K562 (cell line): ENCODE measurements at regions not wholly inside any gene's neighbourhood (a gene's known extent, or its start where the extent isn't known, plus 50 kb on each side); places are given as distances from the start of the nearest gene placed in this dataset.

Source experiments
- ATAC-seq: fragments of 200-7000 bp; cut with Tn5 transposase; 3 replicates; pipeline ENCODE4 v1.9.1; 2020; ENCODE audit warnings: moderate library complexity
- BruUV-seq: library from RNA; stranded (reverse); fragments of 400-500 nt; replicated peaks from 2 replicates; lab custom pipeline; 2021; lab: Mats Ljungman, UMichigan
- CTCF ChIA-PET: fragments of 300-600 bp; formaldehyde crosslinking; extraction: SDS; loops from one replicate; lab custom pipeline; 2021; ENCODE audit warnings: low intra/inter-chr PET ratio; lab: Yijun Ruan, JAX
- POLR2A ChIA-PET: fragments of 300-600, 350-650 bp; sonication (Branson Sonifier 250); formaldehyde crosslinking; extraction: SDS; loops from one replicate; lab custom pipeline; 2021; ENCODE audit warnings: antibody characterized with exemption, inconsistent platforms; lab: Yijun Ruan, JAX
- DNase-seq, 4 experiments: peaks; one replicate each; pipeline versions ENCODE4 v3.0.0 to v3.0.0-alpha.2; 2011 to 2018; ENCODE audit warnings: low spot score in 3 of 4, mixed read lengths in 3 of 4; ENCODE audit errors: extremely low read depth in 1 of 4
- FAIRE-seq: peaks from 2 replicates; lab custom pipeline; 2011; peaks lifted over from hg19 to GRCh38; lab: Jason Lieb, UNC
- H2AFZ ChIP-seq: 2 replicates; pipeline ENCODE4 v1.6.0; 2011; ENCODE audit warnings: low read depth, low read length, control low read depth, inconsistent platforms
- H3K27ac ChIP-seq: fragments of 200-600 bp; 3 replicates; pipeline ENCODE4 v1.8.0; 2011; ENCODE audit warnings: low read depth, mild to moderate bottlenecking, control low read depth, inconsistent platforms, low read length, moderate library complexity, mixed read lengths; ENCODE audit errors: extremely low read depth
- H3K27me3 ChIP-seq, 2 experiments: fragments of 300-600 bp in 1 of 2; 2 replicates in 1 of 2; 3 replicates in 1 of 2; pipeline versions ENCODE4 v1.6.0 to v1.8.0; 2011; ENCODE audit warnings: inconsistent platforms in 2 of 2, low read length in 2 of 2, mild to moderate bottlenecking in 1 of 2, mixed read lengths in 1 of 2, moderate library complexity in 1 of 2; ENCODE audit not compliant: control insufficient read depth in 2 of 2, insufficient read depth in 2 of 2
- H3K36me3 ChIP-seq: fragments of 300-600 bp; 3 replicates; pipeline ENCODE4 v1.8.0; 2011; ENCODE audit warnings: mild to moderate bottlenecking, low read length, inconsistent platforms; ENCODE audit not compliant: control insufficient read depth, insufficient read depth
- H3K4me1 ChIP-seq, 2 experiments: fragments of 200-600 bp in 1 of 2; replicated peaks in 1 of 2; 2 replicates in 1 of 2; 3 replicates in 1 of 2; pipeline versions ENCODE4 v1.5.1 to v1.8.0; 2011; ENCODE audit warnings: inconsistent platforms in 2 of 2, low read length in 2 of 2, mild to moderate bottlenecking in 1 of 2, mixed read lengths in 1 of 2, moderate library complexity in 1 of 2; ENCODE audit not compliant: control insufficient read depth in 2 of 2, insufficient read depth in 2 of 2
- H3K4me2 ChIP-seq: 2 replicates; pipeline ENCODE4 v1.6.1; 2011; ENCODE audit warnings: low read length, control low read depth, inconsistent platforms, mixed read lengths; ENCODE audit not compliant: insufficient read depth
- H3K4me3 ChIP-seq: fragments of 200-600 bp; sonication (generic), shearing (Covaris generic); 2 replicates; pipeline ENCODE4 v1.5.1; 2016; ENCODE audit warnings: control low read depth, inconsistent platforms
- H3K79me2 ChIP-seq: fragments of 200-600 bp; 3 replicates; pipeline ENCODE4 v1.8.0; 2011; ENCODE audit warnings: low read length, inconsistent platforms; ENCODE audit not compliant: control insufficient read depth, insufficient read depth
- H3K9ac ChIP-seq, 2 experiments: 2 replicates each; pipeline versions ENCODE4 v1.6.0 to v1.6.1; 2011; ENCODE audit warnings: low read depth in 2 of 2, low read length in 2 of 2, control low read depth in 1 of 2, inconsistent platforms in 1 of 2, mild to moderate bottlenecking in 1 of 2, mixed read lengths in 1 of 2; ENCODE audit not compliant: insufficient read depth in 1 of 2
- H3K9me1 ChIP-seq: one replicate; pipeline ENCODE4 v1.6.0; 2011; ENCODE audit warnings: inconsistent platforms, mild to moderate bottlenecking, low read length, moderate library complexity; ENCODE audit not compliant: control insufficient read depth, insufficient read depth
- H3K9me3 ChIP-seq: replicated peaks from 2 replicates; pipeline ENCODE4 v1.5.1; 2011; ENCODE audit warnings: low read depth, low read length, inconsistent platforms; ENCODE audit not compliant: control insufficient read depth, insufficient read depth
- H4K20me1 ChIP-seq: replicated peaks from 2 replicates; pipeline ENCODE4 v1.6.1; 2011; ENCODE audit warnings: low read length, inconsistent platforms, mixed read lengths; ENCODE audit not compliant: control insufficient read depth, insufficient read depth
- ATF7 ChIP-seq: fragments of 450-650 bp; IDR thresholded peaks from 2 replicates; pipeline ENCODE4 v1.7.1; 2014; ENCODE audit warnings: mild to moderate bottlenecking, moderate library complexity
- BHLHE40 ChIP-seq: IDR thresholded peaks from 2 replicates; pipeline ENCODE4 v1.6.1; 2011; ENCODE audit warnings: low read length, improper control_type of control experiment
- ELK1 ChIP-seq: sonication (generic); formaldehyde crosslinking; IDR thresholded peaks from 2 replicates; pipeline ENCODE4 v1.8.1; 2022; ENCODE audit warnings: missing genetic modification reagents
- POLR3A ChIP-seq: IDR thresholded peaks from 2 replicates; pipeline ENCODE4 v1.6.1; 2011; ENCODE audit warnings: borderline replicate concordance, mild to moderate bottlenecking, moderate library complexity; ENCODE audit not compliant: insufficient read length, insufficient read depth; ENCODE audit errors: extremely low read depth
- ZBTB8A ChIP-seq: fragments of 450-650 bp; IDR thresholded peaks from 2 replicates; pipeline ENCODE4 v1.6.1; 2018; ENCODE audit warnings: mild to moderate bottlenecking, moderate library complexity; ENCODE audit not compliant: partially characterized antibody
- ZNF449 ChIP-seq: fragments of 250-450 bp; sonication (Bioruptor Pico); IDR thresholded peaks from 2 replicates; pipeline ENCODE4 v1.8.0; 2022; ENCODE audit warnings: moderate library complexity, mild to moderate bottlenecking, inconsistent platforms
- WGBS: fragments of 100-300 bp; shearing (Covaris generic); methylation state at CpG from one replicate; pipeline ENCODE4 v1.1.6; 2016; ENCODE audit warnings: low coverage, mixed read lengths; ENCODE audit not compliant: insufficient coverage; ENCODE audit errors: missing lambda C conversion rate; 5-methylcytosine and 5-hydroxymethylcytosine counted together
- in situ Hi-C: fragments of 300-500 bp; cut with MboI; formaldehyde crosslinking; loops from 4 replicates; pipeline ENCODE4 v1.15.0; 2018; ENCODE audit warnings: inconsistent platforms, mixed read lengths
- intact Hi-C: fragments of 100-400 bp; cut with micrococcal nuclease; formaldehyde crosslinking; loops from 2 replicates; pipeline ENCODE4 v1.14.2; 2022

GRCh38 chr9:90127923-90128322 is 514.7 kb downstream of the DIRAS2 start:
- Histone ChIP-seq H2AFZ (no peak overlapping the region), H3K79me2 (no peaks in the 10 kb centered on the region), H4K20me1 (no peaks in the 10 kb centered on the region), H3K9me1 (no peaks in the 10 kb centered on the region), H3K9ac (no peak overlapping the region), H3K4me2 (no peak overlapping the region), H3K36me3 (no peaks in the 10 kb centered on the region), H3K27me3 (no peaks in the 10 kb centered on the region), H3K27ac (no peak overlapping the region)
- CTCF ChIA-PET, result no interaction called here
- ATAC-seq (no peak), FAIRE-seq (no peak)
- intact Hi-C loops (no loop called here), in situ Hi-C loops (loop anchor here (25.0 kb wide), 1 partner anchor 634 kb away; no protein-coding TSS in a partner anchor)
- no TSS peak for BruUV-seq
- TF ChIP-seq BHLHE40 (no peak), POLR3A (no peak), ATF7 (no peak), ELK1 (CRISPR knock-in tag) (no peak), ZBTB8A (no peak), ZNF449 (CRISPR knock-in tag) (no peak)
- TF ChIP-seq, all 486 proteins: peak for 0
- H3K4me1 ChIP-seq, result no peaks in the 10 kb centered on the region
- no peaks in the 10 kb centered on the region for H3K9me3 ChIP-seq
- H3K4me3 ChIP-seq, result no peak overlapping the region
- WGBS, result 7% methylated on average over 5 of the region's 5 CpGs
- POLR2A ChIA-PET, result no interaction called here
- no peak for DNase-seq
